GM18873 (cell line): ENCODE measurements at regions not wholly inside any gene's neighbourhood (a gene's known extent, or its start where the extent isn't known, plus 50 kb on each side); places are given as distances from the start of the nearest gene placed in this dataset.
"Not testable (repeated sequence)": the region's sequence is repeated elsewhere in the genome, so short reads cannot be mapped to it uniquely, and the experiment has no call there.

ENCODE experiments used
- ATAC-seq: cut with Tn5 transposase; IDR thresholded peaks from one replicate; pipeline ENCODE4 v1.9.1; 2021; ENCODE audit warnings: mild to moderate bottlenecking, moderate library complexity, moderate number of reproducible peaks; ENCODE audit not compliant: unreplicated experiment, low FRiP score

- ATAC-seq: no peak
These were observed 794.9 kb upstream of the ARRDC3 start for GRCh38 chr5:92177926-92178487.

- ATAC-seq: no peak
These were observed 780.8 kb upstream of the ARRDC3 start for GRCh38 chr5:92163906-92164305.

GRCh38 chr5:92147798-92148197 lies 764.7 kb upstream of the ARRDC3 start:
- no peak for ATAC-seq

GRCh38 chr5:92147266-92147665 lies 764.1 kb upstream of the ARRDC3 start:
- ATAC-seq: no peak

- ATAC-seq: no peak
These were observed 762.7 kb upstream of the ARRDC3 start for GRCh38 chr5:92145852-92146251.

- ATAC-seq: no peak
These were observed 761.7 kb upstream of the ARRDC3 start for GRCh38 chr5:92144824-92145223.

GRCh38 chr5:92132294-92132908 lies 749.3 kb upstream of the ARRDC3 start:
- not testable (repeated sequence) for ATAC-seq

- no peak for ATAC-seq
These were observed 743.1 kb upstream of the ARRDC3 start for GRCh38 chr5:92126182-92126581.

GRCh38 chr5:92119110-92119509 lies 736.0 kb upstream of the ARRDC3 start:
- ATAC-seq: no peak

- ATAC-seq: no peak
These were observed 723.7 kb upstream of the ARRDC3 start for GRCh38 chr5:92106808-92107207.

GRCh38 chr5:92104126-92104525 lies 721.0 kb upstream of the ARRDC3 start:
- ATAC-seq: no peak

- ATAC-seq: no peak
These were observed 719.2 kb upstream of the ARRDC3 start for GRCh38 chr5:92102313-92102712.

- ATAC-seq: no peak
These were observed 709.1 kb upstream of the ARRDC3 start for GRCh38 chr5:92092239-92092638.

- ATAC-seq: no peak
These were observed 703.1 kb upstream of the ARRDC3 start for GRCh38 chr5:92086059-92086811.

GRCh38 chr5:92081958-92082712 lies 699.0 kb upstream of the ARRDC3 start:
- ATAC-seq: no peak

- no peak for ATAC-seq
These were observed 687.7 kb upstream of the ARRDC3 start for GRCh38 chr5:92070786-92071185.

- no peak for ATAC-seq
These were observed 681.9 kb upstream of the ARRDC3 start for GRCh38 chr5:92064993-92065392.

GRCh38 chr5:92051741-92052140 lies 668.6 kb upstream of the ARRDC3 start:
- no peak for ATAC-seq

- no peak for ATAC-seq
These were observed 667.9 kb upstream of the ARRDC3 start for GRCh38 chr5:92050970-92051369.

GRCh38 chr5:92041911-92042660 lies 659.0 kb upstream of the ARRDC3 start:
- ATAC-seq: no peak
